Peyer's patch (tissue), 4 donors: ENCODE measurements at regions not wholly inside any gene's neighbourhood (a gene's known extent, or its start where the extent isn't known, plus 50 kb on each side); places are given as distances from the start of the nearest gene placed in this dataset.
A peak's percentile ranks its signal among the peaks of the same experiment; 100 is the strongest.

Source experiments
- DNase-seq, 3 donors: peaks; one replicate each; pipeline ENCODE4 v3.0.0-alpha.2; 2017 to 2019
- H3K27ac ChIP-seq, 4 donors: fragments of 200-600 bp; sonication (generic); one replicate each; pipeline ENCODE4 v1.5.1; 2016 to 2019
- H3K27me3 ChIP-seq, 2 donors: fragments of 200-600 bp; sonication (generic); one replicate each; pipeline ENCODE4 v1.5.1; 2019
- H3K36me3 ChIP-seq, 3 donors: fragments of 200-600 bp; sonication (generic); one replicate each; pipeline ENCODE4 v1.5.1; 2016 to 2019
- H3K4me1 ChIP-seq, 4 donors: fragments of 200-600 bp; sonication (generic); one replicate each; pipeline ENCODE4 v1.5.1; 2016 to 2019
- H3K4me3 ChIP-seq, 4 donors: fragments of 200-600 bp; sonication (generic); 1 replicate in 3 of 4; 2 replicates in 1 of 4; pipeline ENCODE4 v1.5.1; 2016 to 2019; ENCODE audit warnings: mild to moderate bottlenecking in 1 of 4
- H3K9me3 ChIP-seq, 4 donors: fragments of 200-600 bp; sonication (generic); one replicate each; pipeline ENCODE4 v1.5.1; 2016 to 2019; ENCODE audit warnings: mild to moderate bottlenecking in 1 of 4
- POLR2A ChIP-seq, 2 donors: fragments of 450-650 bp; IDR thresholded peaks; one replicate each; pipeline ENCODE4 v1.5.1; 2017; ENCODE audit warnings: antibody characterized with exemption in 2 of 2, mild to moderate bottlenecking in 2 of 2, moderate library complexity in 2 of 2
- TF ChIP-seq, protein P1 (sequence below), 6 experiments: fragments of 450-650 bp in 4 of 6; fragments of 200-600 bp in 2 of 6; sonication (generic) in 1 of 6; IDR thresholded peaks; one replicate each; pipeline ENCODE4 v1.5.1; 2017 to 2019; ENCODE audit warnings: antibody characterized with exemption in 6 of 6, mild to moderate bottlenecking in 3 of 6, moderate library complexity in 1 of 6

- Histone ChIP-seq H3K4me1 (no peaks in the 10 kb centered on the region), H3K36me3 (no peaks in the 10 kb centered on the region), H3K4me3 (no peak overlapping the region), H3K9me3 (peaks cover 0 to 5% (median 0%) of the 10 kb centered on the region in 4 donors), H3K27me3 (no peaks in the 10 kb centered on the region), H3K27ac (no peak overlapping the region)
- DNase-seq, result no peak
- TF ChIP-seq POLR2A (IDR thresholded peaks at IDR 0.05), result no peak
- TF ChIP-seq, protein P1, sequence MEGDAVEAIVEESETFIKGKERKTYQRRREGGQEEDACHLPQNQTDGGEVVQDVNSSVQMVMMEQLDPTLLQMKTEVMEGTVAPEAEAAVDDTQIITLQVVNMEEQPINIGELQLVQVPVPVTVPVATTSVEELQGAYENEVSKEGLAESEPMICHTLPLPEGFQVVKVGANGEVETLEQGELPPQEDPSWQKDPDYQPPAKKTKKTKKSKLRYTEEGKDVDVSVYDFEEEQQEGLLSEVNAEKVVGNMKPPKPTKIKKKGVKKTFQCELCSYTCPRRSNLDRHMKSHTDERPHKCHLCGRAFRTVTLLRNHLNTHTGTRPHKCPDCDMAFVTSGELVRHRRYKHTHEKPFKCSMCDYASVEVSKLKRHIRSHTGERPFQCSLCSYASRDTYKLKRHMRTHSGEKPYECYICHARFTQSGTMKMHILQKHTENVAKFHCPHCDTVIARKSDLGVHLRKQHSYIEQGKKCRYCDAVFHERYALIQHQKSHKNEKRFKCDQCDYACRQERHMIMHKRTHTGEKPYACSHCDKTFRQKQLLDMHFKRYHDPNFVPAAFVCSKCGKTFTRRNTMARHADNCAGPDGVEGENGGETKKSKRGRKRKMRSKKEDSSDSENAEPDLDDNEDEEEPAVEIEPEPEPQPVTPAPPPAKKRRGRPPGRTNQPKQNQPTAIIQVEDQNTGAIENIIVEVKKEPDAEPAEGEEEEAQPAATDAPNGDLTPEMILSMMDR (IDR thresholded peaks at IDR 0.05), result no peak
Observed at GRCh38 chr4:92129408-92129994, 174.3 kb upstream of the GRID2 start.

GRCh38 chr4:92136434-92136833, 167.3 kb upstream of the GRID2 start:
- Histone ChIP-seq H3K27ac (no peak overlapping the region), H3K36me3 (no peaks in the 10 kb centered on the region), H3K27me3 (no peaks in the 10 kb centered on the region), H3K4me1 (no peaks in the 10 kb centered on the region), H3K9me3 (peaks cover 0 to 4% (median 0%) of the 10 kb centered on the region in 4 donors), H3K4me3 (no peak overlapping the region)
- DNase-seq, result no peak
- TF ChIP-seq POLR2A (IDR thresholded peaks at IDR 0.05), result no peak
- TF ChIP-seq, protein P1 (IDR thresholded peaks at IDR 0.05), result no peak

GRCh38 chr4:92163348-92163747, 140.4 kb upstream of the GRID2 start:
- Histone ChIP-seq H3K4me3 (no peak overlapping the region), H3K36me3 (no peaks in the 10 kb centered on the region), H3K9me3 (no peaks in the 10 kb centered on the region), H3K4me1 (no peaks in the 10 kb centered on the region), H3K27ac (no peak overlapping the region), H3K27me3 (no peaks in the 10 kb centered on the region)
- DNase-seq, result no peak
- no peak for TF ChIP-seq POLR2A (IDR thresholded peaks at IDR 0.05)
- TF ChIP-seq, protein P1 (IDR thresholded peaks at IDR 0.05), result peak in 3 of 6 experiments; percentile 19 to 30 (median 28)

DNA sequence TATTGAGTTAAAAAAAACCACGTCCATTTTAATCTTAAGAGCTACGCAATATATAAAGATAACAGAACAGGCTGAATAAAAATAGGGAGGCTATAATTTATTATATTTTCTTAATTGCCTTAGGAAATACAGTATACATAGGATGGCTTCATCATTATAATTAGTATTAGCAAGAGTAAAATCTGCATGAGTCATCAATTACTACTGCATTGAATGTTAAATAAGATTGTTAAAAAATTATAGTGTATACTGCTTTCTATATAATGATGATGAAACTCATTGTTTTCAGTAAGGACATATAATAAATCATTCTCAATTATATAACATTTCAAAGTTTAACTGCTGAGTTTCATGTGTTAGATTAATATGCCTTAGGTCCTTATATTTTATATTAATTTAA, 133.4 kb upstream of the GRID2 start:
- TF ChIP-seq, protein P1 (IDR thresholded peaks at IDR 0.05), result no peak
- TF ChIP-seq POLR2A (IDR thresholded peaks at IDR 0.05), result no peak
- Histone ChIP-seq H3K4me3 (no peak overlapping the region), H3K4me1 (no peaks in the 10 kb centered on the region), H3K27me3 (no peaks in the 10 kb centered on the region), H3K27ac (no peak overlapping the region), H3K36me3 (no peaks in the 10 kb centered on the region), H3K9me3 (no peaks in the 10 kb centered on the region)
- DNase-seq, result no peak

DNA sequence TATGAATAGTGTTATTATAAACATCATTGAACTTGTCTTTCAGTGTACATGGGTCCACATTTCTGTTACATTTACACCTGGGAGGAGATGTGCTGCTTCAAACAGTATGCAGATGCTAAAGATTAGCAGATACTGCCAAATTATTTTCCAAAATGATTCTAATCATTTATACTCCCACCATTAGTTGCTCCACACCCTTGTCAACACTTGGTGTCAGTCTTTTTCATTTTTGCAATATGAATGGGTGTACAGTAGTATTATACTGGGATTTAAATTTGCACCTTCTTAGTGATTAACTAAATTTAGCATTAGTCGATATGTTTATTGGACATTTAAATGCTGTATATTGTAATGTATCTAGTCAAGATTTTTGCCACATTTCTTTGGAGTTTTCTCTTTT, 131.6 kb upstream of the GRID2 start:
- Histone ChIP-seq H3K4me1 (no peaks in the 10 kb centered on the region), H3K9me3 (no peaks in the 10 kb centered on the region), H3K27me3 (no peaks in the 10 kb centered on the region), H3K36me3 (no peaks in the 10 kb centered on the region), H3K27ac (no peak overlapping the region), H3K4me3 (no peak overlapping the region)
- no peak for DNase-seq
- no peak for TF ChIP-seq POLR2A (IDR thresholded peaks at IDR 0.05)
- TF ChIP-seq, protein P1 (IDR thresholded peaks at IDR 0.05), result no peak

- no peak overlapping the region for H3K4me3 ChIP-seq
- H3K27me3 ChIP-seq, result no peaks in the 10 kb centered on the region
- TF ChIP-seq POLR2A (IDR thresholded peaks at IDR 0.05), result no peak
- TF ChIP-seq, protein P1 (IDR thresholded peaks at IDR 0.05), result no peak
- H3K36me3 ChIP-seq, result no peaks in the 10 kb centered on the region
- no peak overlapping the region for H3K27ac ChIP-seq
- DNase-seq, result no peak
- H3K9me3 ChIP-seq, result no peaks in the 10 kb centered on the region
- no peaks in the 10 kb centered on the region for H3K4me1 ChIP-seq
Observed at GRCh38 chr4:92175250-92175649, 128.5 kb upstream of the GRID2 start.
